K562 (cell line): ENCODE measurements at regions not wholly inside any gene's neighbourhood (a gene's known extent, or its start where the extent isn't known, plus 50 kb on each side); places are given as distances from the start of the nearest gene placed in this dataset.

ENCODE experiments used
- ATAC-seq: fragments of 200-7000 bp; cut with Tn5 transposase; 3 replicates; pipeline ENCODE4 v1.9.1; 2020; ENCODE audit warnings: moderate library complexity
- BruUV-seq: library from RNA; stranded (reverse); fragments of 400-500 nt; replicated peaks from 2 replicates; lab custom pipeline; 2021; lab: Mats Ljungman, UMichigan
- CTCF ChIA-PET: fragments of 300-600 bp; formaldehyde crosslinking; extraction: SDS; loops from one replicate; lab custom pipeline; 2021; ENCODE audit warnings: low intra/inter-chr PET ratio; lab: Yijun Ruan, JAX
- POLR2A ChIA-PET: fragments of 300-600, 350-650 bp; sonication (Branson Sonifier 250); formaldehyde crosslinking; extraction: SDS; loops from one replicate; lab custom pipeline; 2021; ENCODE audit warnings: antibody characterized with exemption, inconsistent platforms; lab: Yijun Ruan, JAX
- DNase-seq, 4 experiments: peaks; one replicate each; pipeline versions ENCODE4 v3.0.0 to v3.0.0-alpha.2; 2011 to 2018; ENCODE audit warnings: low spot score in 3 of 4, mixed read lengths in 3 of 4; ENCODE audit errors: extremely low read depth in 1 of 4
- FAIRE-seq: peaks from 2 replicates; lab custom pipeline; 2011; peaks lifted over from hg19 to GRCh38; lab: Jason Lieb, UNC
- H2AFZ ChIP-seq: 2 replicates; pipeline ENCODE4 v1.6.0; 2011; ENCODE audit warnings: low read depth, low read length, control low read depth, inconsistent platforms
- H3K27ac ChIP-seq: fragments of 200-600 bp; 3 replicates; pipeline ENCODE4 v1.8.0; 2011; ENCODE audit warnings: low read depth, mild to moderate bottlenecking, control low read depth, inconsistent platforms, low read length, moderate library complexity, mixed read lengths; ENCODE audit errors: extremely low read depth
- H3K27me3 ChIP-seq, 2 experiments: fragments of 300-600 bp in 1 of 2; 2 replicates in 1 of 2; 3 replicates in 1 of 2; pipeline versions ENCODE4 v1.6.0 to v1.8.0; 2011; ENCODE audit warnings: inconsistent platforms in 2 of 2, low read length in 2 of 2, mild to moderate bottlenecking in 1 of 2, mixed read lengths in 1 of 2, moderate library complexity in 1 of 2; ENCODE audit not compliant: control insufficient read depth in 2 of 2, insufficient read depth in 2 of 2
- H3K36me3 ChIP-seq: fragments of 300-600 bp; 3 replicates; pipeline ENCODE4 v1.8.0; 2011; ENCODE audit warnings: mild to moderate bottlenecking, low read length, inconsistent platforms; ENCODE audit not compliant: control insufficient read depth, insufficient read depth
- H3K4me1 ChIP-seq, 2 experiments: fragments of 200-600 bp in 1 of 2; replicated peaks in 1 of 2; 2 replicates in 1 of 2; 3 replicates in 1 of 2; pipeline versions ENCODE4 v1.5.1 to v1.8.0; 2011; ENCODE audit warnings: inconsistent platforms in 2 of 2, low read length in 2 of 2, mild to moderate bottlenecking in 1 of 2, mixed read lengths in 1 of 2, moderate library complexity in 1 of 2; ENCODE audit not compliant: control insufficient read depth in 2 of 2, insufficient read depth in 2 of 2
- H3K4me2 ChIP-seq: 2 replicates; pipeline ENCODE4 v1.6.1; 2011; ENCODE audit warnings: low read length, control low read depth, inconsistent platforms, mixed read lengths; ENCODE audit not compliant: insufficient read depth
- H3K4me3 ChIP-seq: fragments of 200-600 bp; sonication (generic), shearing (Covaris generic); 2 replicates; pipeline ENCODE4 v1.5.1; 2016; ENCODE audit warnings: control low read depth, inconsistent platforms
- H3K79me2 ChIP-seq: fragments of 200-600 bp; 3 replicates; pipeline ENCODE4 v1.8.0; 2011; ENCODE audit warnings: low read length, inconsistent platforms; ENCODE audit not compliant: control insufficient read depth, insufficient read depth
- H3K9ac ChIP-seq, 2 experiments: 2 replicates each; pipeline versions ENCODE4 v1.6.0 to v1.6.1; 2011; ENCODE audit warnings: low read depth in 2 of 2, low read length in 2 of 2, control low read depth in 1 of 2, inconsistent platforms in 1 of 2, mild to moderate bottlenecking in 1 of 2, mixed read lengths in 1 of 2; ENCODE audit not compliant: insufficient read depth in 1 of 2
- H3K9me1 ChIP-seq: one replicate; pipeline ENCODE4 v1.6.0; 2011; ENCODE audit warnings: inconsistent platforms, mild to moderate bottlenecking, low read length, moderate library complexity; ENCODE audit not compliant: control insufficient read depth, insufficient read depth
- H3K9me3 ChIP-seq: replicated peaks from 2 replicates; pipeline ENCODE4 v1.5.1; 2011; ENCODE audit warnings: low read depth, low read length, inconsistent platforms; ENCODE audit not compliant: control insufficient read depth, insufficient read depth
- H4K20me1 ChIP-seq: replicated peaks from 2 replicates; pipeline ENCODE4 v1.6.1; 2011; ENCODE audit warnings: low read length, inconsistent platforms, mixed read lengths; ENCODE audit not compliant: control insufficient read depth, insufficient read depth
- AFF4 ChIP-seq: sonication (generic); formaldehyde crosslinking; IDR thresholded peaks from 2 replicates; pipeline ENCODE4 v1.8.0; 2023; ENCODE audit warnings: mild to moderate bottlenecking, missing genetic modification reagents
- CHCHD3 ChIP-seq: fragments of 250-450 bp; sonication (Bioruptor Pico); IDR thresholded peaks from 2 replicates; pipeline ENCODE4 v2.1.2; 2022; ENCODE audit warnings: mild to moderate bottlenecking
- FOXO4 ChIP-seq: fragments of 450-650 bp; formaldehyde crosslinking; IDR thresholded peaks from 2 replicates; pipeline ENCODE4 v1.4.0; 2020; ENCODE audit warnings: mild to moderate bottlenecking, moderate library complexity
- HDAC1 ChIP-seq, 2 experiments: fragments of 450-650 bp; IDR thresholded peaks; 2 replicates each; pipeline ENCODE4 v1.6.1; 2016 to 2017; ENCODE audit warnings: inconsistent platforms in 1 of 2, mild to moderate bottlenecking in 1 of 2, moderate library complexity in 1 of 2
- ILK ChIP-seq: fragments of 450-650 bp; IDR thresholded peaks from 2 replicates; pipeline ENCODE4 v1.6.1; 2016; ENCODE audit warnings: missing genetic modification characterization, low read depth, mild to moderate bottlenecking, missing compliant biosample characterization, moderate library complexity, borderline replicate concordance
- IRF2 ChIP-seq: sonication (generic); formaldehyde crosslinking; IDR thresholded peaks from 2 replicates; pipeline ENCODE4 v1.8.1; 2022; ENCODE audit warnings: mild to moderate bottlenecking, missing genetic modification reagents
- MEIS2 ChIP-seq: fragments of 450-650 bp; IDR thresholded peaks from 2 replicates; pipeline ENCODE4 v1.6.1; 2014; ENCODE audit warnings: mild to moderate bottlenecking; ENCODE audit not compliant: partially characterized antibody
- MTA3 ChIP-seq: fragments of 450-650 bp; formaldehyde crosslinking; IDR thresholded peaks from 2 replicates; pipeline ENCODE4 v1.6.1; 2017; ENCODE audit warnings: mild to moderate bottlenecking, borderline replicate concordance
- NCOA4 ChIP-seq: fragments of 450-650 bp; IDR thresholded peaks from 2 replicates; pipeline ENCODE4 v1.6.1; 2018; ENCODE audit warnings: mild to moderate bottlenecking; ENCODE audit not compliant: partially characterized antibody
- NONO ChIP-seq, 2 experiments: fragments of 200-400 bp in 1 of 2; fragments of 450-650 bp in 1 of 2; formaldehyde crosslinking in 1 of 2; IDR thresholded peaks; 2 replicates each; pipeline ENCODE4 v1.6.1; 2017; ENCODE audit warnings: low read depth in 2 of 2, mild to moderate bottlenecking in 2 of 2, moderate library complexity in 2 of 2, low read length in 1 of 2
- POLR2AphosphoS5 ChIP-seq: IDR thresholded peaks from 2 replicates; pipeline ENCODE4 v1.6.1; 2011; ENCODE audit warnings: mild to moderate bottlenecking, low read depth, low read length, moderate library complexity; ENCODE audit not compliant: control insufficient read depth, insufficient read depth
- XRCC3 ChIP-seq: fragments of 450-650 bp; IDR thresholded peaks from 2 replicates; pipeline ENCODE4 v1.6.1; 2017; ENCODE audit warnings: mild to moderate bottlenecking, moderate library complexity
- ZNF274 ChIP-seq: IDR thresholded peaks from 2 replicates; pipeline ENCODE4 v1.6.1; 2011; ENCODE audit warnings: low read depth, mild to moderate bottlenecking, low read length, moderate library complexity, borderline replicate concordance
- ZNF282 ChIP-seq: sonication (generic); formaldehyde crosslinking; IDR thresholded peaks from 2 replicates; pipeline ENCODE4 v1.8.1; 2023; ENCODE audit warnings: missing genetic modification reagents
- WGBS: fragments of 100-300 bp; shearing (Covaris generic); methylation state at CpG from one replicate; pipeline ENCODE4 v1.1.6; 2016; ENCODE audit warnings: low coverage, mixed read lengths; ENCODE audit not compliant: insufficient coverage; ENCODE audit errors: missing lambda C conversion rate; 5-methylcytosine and 5-hydroxymethylcytosine counted together
- in situ Hi-C: fragments of 300-500 bp; cut with MboI; formaldehyde crosslinking; loops from 4 replicates; pipeline ENCODE4 v1.15.0; 2018; ENCODE audit warnings: inconsistent platforms, mixed read lengths
- intact Hi-C: fragments of 100-400 bp; cut with micrococcal nuclease; formaldehyde crosslinking; loops from 2 replicates; pipeline ENCODE4 v1.14.2; 2022

GRCh38 chr16:65274566-65274965 is 152.7 kb upstream of the CDH11 start:
- Histone ChIP-seq H3K36me3 (no peaks in the 10 kb centered on the region), H3K4me3 (no peak overlapping the region), H3K79me2 (no peaks in the 10 kb centered on the region), H3K9me3 (no peaks in the 10 kb centered on the region), H3K27ac (no peak overlapping the region), H4K20me1 (no peaks in the 10 kb centered on the region), H3K9me1 (no peaks in the 10 kb centered on the region), H3K27me3 (no peaks in the 10 kb centered on the region), H3K4me1 (no peaks in the 10 kb centered on the region), H2AFZ (no peak overlapping the region), H3K9ac (no peak overlapping the region), H3K4me2 (no peak overlapping the region)
- DNase-seq (no peak), FAIRE-seq (no peak), ATAC-seq (no peak)
- WGBS: 0% methylated on average over 3 of the region's 3 CpGs
- ChIA-PET POLR2A (no interaction called here), CTCF (no interaction called here)
- intact Hi-C loops (no loop called here), in situ Hi-C loops (no loop called here)
- no peak for TF ChIP-seq FOXO4 (CRISPR knock-in tag)
- TF ChIP-seq CHCHD3: no peak
- TF ChIP-seq MTA3: no peak
- no peak for TF ChIP-seq ZNF274
- no peak for TF ChIP-seq ILK (tag)
- TF ChIP-seq AFF4 (CRISPR knock-in tag): no peak
- no peak for TF ChIP-seq ZNF282 (CRISPR knock-in tag)
- no peak for TF ChIP-seq MEIS2
- TF ChIP-seq HDAC1 (IDR thresholded peaks at IDR 0.05): no peak
- TF ChIP-seq XRCC3: no peak
- TF ChIP-seq NCOA4: no peak
- TF ChIP-seq POLR2AphosphoS5: no peak
- TF ChIP-seq NONO (IDR thresholded peaks at IDR 0.05; ENCODE audit: low read depth in 2 of 2, low read length in 1 of 2): no peak
- no peak for TF ChIP-seq IRF2 (CRISPR knock-in tag)
- BruUV-seq: no TSS peak
